H1 (cell line): ENCODE measurements at regions not wholly inside any gene's neighbourhood (a gene's known extent, or its start where the extent isn't known, plus 50 kb on each side); places are given as distances from the start of the nearest gene placed in this dataset.

Experiments used
- CTCF ChIA-PET: fragments of 300-600 bp; sonication (Branson Sonifier 250); formaldehyde crosslinking; loops from one replicate; lab custom pipeline; 2021; ENCODE audit not compliant: partially characterized antibody; lab: Charles Lee
- POLR2A ChIA-PET: fragments of 300-600 bp; sonication (Branson Sonifier 250); formaldehyde crosslinking; loops from one replicate; lab custom pipeline; 2021; ENCODE audit warnings: inconsistent platforms; ENCODE audit not compliant: partially characterized antibody; lab: Charles Lee
- DNase-seq, 2 experiments: peaks; one replicate each; pipeline versions ENCODE4 v3.0.0 to v3.0.0-alpha.2; 2010 to 2022; ENCODE audit warnings: low spot score in 2 of 2, low read depth in 1 of 2, mixed read lengths in 1 of 2
- FAIRE-seq: peaks from 2 replicates; lab custom pipeline; 2011; peaks lifted over from hg19 to GRCh38; lab: Jason Lieb, UNC
- H2AFZ ChIP-seq: 2 replicates; pipeline ENCODE4 v1.8.1; 2012; ENCODE audit warnings: low read length, inconsistent platforms
- H2AK5ac ChIP-seq: 2 replicates; pipeline ENCODE4 v1.6.1; 2013; ENCODE audit warnings: low read depth, low read length
- H2BK120ac ChIP-seq: replicated peaks from 2 replicates; pipeline ENCODE3; 2013; ENCODE audit warnings: low read depth, low read length, inconsistent platforms
- H2BK12ac ChIP-seq: 2 replicates; pipeline ENCODE4 v1.6.1; 2013; ENCODE audit warnings: low read depth, low read length
- H2BK15ac ChIP-seq: 2 replicates; pipeline ENCODE4 v1.6.1; 2013; ENCODE audit warnings: low read length
- H2BK20ac ChIP-seq: 2 replicates; pipeline ENCODE4 v1.6.1; 2013; ENCODE audit warnings: low read length
- H2BK5ac ChIP-seq: 2 replicates; pipeline ENCODE4 v1.6.1; 2013; ENCODE audit warnings: low read depth, low read length
- H3K14ac ChIP-seq: 2 replicates; pipeline ENCODE4 v1.6.1; 2013; ENCODE audit warnings: inconsistent platforms; ENCODE audit not compliant: insufficient read length
- H3K18ac ChIP-seq: 2 replicates; pipeline ENCODE4 v1.6.1; 2013; ENCODE audit warnings: low read length; ENCODE audit errors: extremely low read depth
- H3K23ac ChIP-seq: 2 replicates; pipeline ENCODE4 v1.6.1; 2013; ENCODE audit warnings: inconsistent platforms; ENCODE audit not compliant: insufficient read length
- H3K23me2 ChIP-seq: 2 replicates; pipeline ENCODE4 v1.6.1; 2013; ENCODE audit warnings: low read depth, low read length
- H3K27ac ChIP-seq: 2 replicates; pipeline ENCODE4 v1.6.1; 2011; ENCODE audit warnings: low read depth, low read length, inconsistent platforms
- H3K27me3 ChIP-seq, 4 experiments: replicated peaks in 1 of 4; 1 replicate in 1 of 4; 2 replicates in 3 of 4; pipeline versions ENCODE4 v1.6.1 to v1.8.1; 2011 to 2013; ENCODE audit warnings: low read length in 3 of 4, mild to moderate bottlenecking in 3 of 4, inconsistent platforms in 2 of 4, mixed read lengths in 2 of 4, moderate library complexity in 1 of 4; ENCODE audit not compliant: control insufficient read depth in 3 of 4, insufficient read depth in 3 of 4; ENCODE audit errors: extremely low read depth in 1 of 4
- H3K36me3 ChIP-seq, 4 experiments: 2 replicates each; pipeline versions ENCODE4 v1.6.1 to v1.8.1; 2011 to 2013; ENCODE audit warnings: mild to moderate bottlenecking in 4 of 4, low read length in 3 of 4, moderate library complexity in 2 of 4, control low read depth in 1 of 4, inconsistent platforms in 1 of 4; ENCODE audit not compliant: insufficient read depth in 4 of 4, control insufficient read depth in 2 of 4
- H3K4ac ChIP-seq: replicated peaks from 2 replicates; pipeline ENCODE3; 2013; ENCODE audit warnings: low read length, low read depth, mixed read lengths, inconsistent platforms; ENCODE audit not compliant: insufficient read length
- H3K4me1 ChIP-seq, 4 experiments: replicated peaks in 1 of 4; 1 replicate in 1 of 4; 2 replicates in 3 of 4; pipeline versions ENCODE4 v1.6.1 to v1.8.1; 2011 to 2013; ENCODE audit warnings: low read length in 3 of 4, inconsistent platforms in 2 of 4, mixed read lengths in 1 of 4; ENCODE audit not compliant: insufficient read depth in 4 of 4, control insufficient read depth in 3 of 4
- H3K4me2 ChIP-seq, 2 experiments: 2 replicates each; pipeline versions ENCODE4 v1.6.1 to v1.8.1; 2011 to 2013; ENCODE audit warnings: low read depth in 2 of 2, low read length in 2 of 2, control low read depth in 1 of 2, inconsistent platforms in 1 of 2, mild to moderate bottlenecking in 1 of 2; ENCODE audit not compliant: insufficient read depth in 1 of 2
- H3K4me3 ChIP-seq, 4 experiments: fragments of 200-600, 300-600 bp in 1 of 4; sonication (generic), shearing (Covaris generic), sonication (Bioruptor Twin) in 1 of 4; 2 replicates each; pipeline versions ENCODE4 v1.5.1 to v1.8.1; 2011 to 2016; ENCODE audit warnings: low read length in 4 of 4, low read depth in 3 of 4, control low read depth in 2 of 4, inconsistent platforms in 2 of 4, mild to moderate bottlenecking in 2 of 4, mixed read lengths in 1 of 4, moderate library complexity in 1 of 4; ENCODE audit not compliant: insufficient read depth in 2 of 4; ENCODE audit errors: extremely low read depth in 1 of 4
- H3K56ac ChIP-seq: replicated peaks from 2 replicates; pipeline ENCODE3; 2013; ENCODE audit warnings: low read depth, mild to moderate bottlenecking, mixed read lengths, low read length, inconsistent platforms; ENCODE audit not compliant: insufficient read length
- H3K79me1 ChIP-seq: 2 replicates; pipeline ENCODE4 v1.6.1; 2013; ENCODE audit warnings: low read depth, low read length, control low read depth
- H3K79me2 ChIP-seq, 2 experiments: 2 replicates each; pipeline versions ENCODE4 v1.6.1 to v1.8.1; 2012 to 2013; ENCODE audit warnings: low read length in 2 of 2, mild to moderate bottlenecking in 2 of 2, inconsistent platforms in 1 of 2; ENCODE audit not compliant: insufficient read depth in 2 of 2, control insufficient read depth in 1 of 2
- H3K9ac ChIP-seq, 4 experiments: replicated peaks in 1 of 4; 1 replicate in 1 of 4; 2 replicates in 3 of 4; pipeline versions ENCODE4 v1.6.1 to v1.8.1; 2011 to 2013; ENCODE audit warnings: low read depth in 3 of 4, low read length in 3 of 4, control low read depth in 2 of 4, mild to moderate bottlenecking in 2 of 4, moderate library complexity in 2 of 4, inconsistent platforms in 1 of 4; ENCODE audit errors: extremely low read depth in 1 of 4
- H3K9me3 ChIP-seq, 2 experiments: 2 replicates each; pipeline versions ENCODE4 v1.6.1 to v1.8.1; 2012 to 2013; ENCODE audit warnings: mild to moderate bottlenecking in 2 of 2, moderate library complexity in 2 of 2, control low read depth in 1 of 2, inconsistent platforms in 1 of 2, low read depth in 1 of 2, low read length in 1 of 2, mixed read lengths in 1 of 2; ENCODE audit not compliant: insufficient read depth in 2 of 2
- H4K20me1 ChIP-seq, 2 experiments: replicated peaks in 1 of 2; 2 replicates each; pipeline versions ENCODE3 to v1.8.1; 2011 to 2013; ENCODE audit warnings: inconsistent platforms in 2 of 2, low read length in 2 of 2, mild to moderate bottlenecking in 1 of 2; ENCODE audit not compliant: insufficient read depth in 2 of 2, control insufficient read depth in 1 of 2
- H4K5ac ChIP-seq: 2 replicates; pipeline ENCODE4 v1.6.1; 2013; ENCODE audit warnings: low read length, low read depth, mixed read lengths, inconsistent platforms; ENCODE audit not compliant: insufficient read length
- H4K8ac ChIP-seq: 2 replicates; pipeline ENCODE4 v1.8.0; 2013; ENCODE audit warnings: mild to moderate bottlenecking, moderate library complexity, low read length, inconsistent platforms; ENCODE audit not compliant: insufficient read depth; ENCODE audit errors: extremely low read depth
- H4K91ac ChIP-seq: replicated peaks from 2 replicates; pipeline ENCODE3; 2013; ENCODE audit warnings: low read length, mixed read lengths, inconsistent platforms; ENCODE audit not compliant: insufficient read length
- ASH2L ChIP-seq: fragments of 200-600, 300-600 bp; sonication (generic); IDR thresholded peaks from one replicate; pipeline ENCODE4 v1.7.1; 2017; ENCODE audit warnings: low read length
- CBX8 ChIP-seq: fragments of 300-800, 300-1000 bp; sonication (generic); IDR thresholded peaks from 2 replicates; pipeline ENCODE4 v1.7.1; 2016; ENCODE audit warnings: low read depth, low read length, borderline replicate concordance
- EGR1 ChIP-seq: IDR thresholded peaks from 2 replicates; pipeline ENCODE4 v1.6.1; 2011; ENCODE audit warnings: low read depth, low read length, borderline replicate concordance
- FOSL1 ChIP-seq: IDR thresholded peaks from 2 replicates; pipeline ENCODE4 v1.6.1; 2011; ENCODE audit warnings: mild to moderate bottlenecking, low read depth, low read length, moderate library complexity; ENCODE audit not compliant: insufficient read depth
- HDAC6 ChIP-seq: IDR thresholded peaks from one replicate; pipeline ENCODE4 v1.7.1; 2012; ENCODE audit warnings: low read depth, mild to moderate bottlenecking, inconsistent platforms, low read length, moderate library complexity
- JUN ChIP-seq: IDR thresholded peaks from 2 replicates; pipeline ENCODE4 v1.6.1; 2011; ENCODE audit warnings: low read depth, mild to moderate bottlenecking, improper control_type of control experiment, low read length
- JUND ChIP-seq: IDR thresholded peaks from 2 replicates; pipeline ENCODE4 v1.6.1; 2011; ENCODE audit warnings: mild to moderate bottlenecking, improper control_type of control experiment, low read length
- KDM5A ChIP-seq: fragments of 200-600 bp; IDR thresholded peaks from 2 replicates; pipeline ENCODE4 v1.7.1; 2012; ENCODE audit warnings: mild to moderate bottlenecking, low read length, inconsistent platforms, mixed read lengths
- NANOG ChIP-seq: IDR thresholded peaks from 2 replicates; pipeline ENCODE4 v1.6.1; 2011; ENCODE audit warnings: low read length, low read depth, mild to moderate bottlenecking, inconsistent platforms; ENCODE audit not compliant: insufficient read depth, poor library complexity, severe bottlenecking
- POU5F1 ChIP-seq: IDR thresholded peaks from 2 replicates; pipeline ENCODE4 v1.6.1; 2011; ENCODE audit warnings: low read depth, mild to moderate bottlenecking, low read length, moderate library complexity
- RBBP5 ChIP-seq: IDR thresholded peaks from 2 replicates; pipeline ENCODE4 v1.7.1; 2012; ENCODE audit warnings: low read depth, mild to moderate bottlenecking, inconsistent platforms, low read length, moderate library complexity, borderline replicate concordance
- SP1 ChIP-seq: IDR thresholded peaks from 2 replicates; pipeline ENCODE4 v1.6.1; 2011; ENCODE audit warnings: low read depth, low read length
- TAF7 ChIP-seq: optimal IDR thresholded peaks from 2 replicates; pipeline ENCODE3; 2011; ENCODE audit warnings: low read depth, mild to moderate bottlenecking, inconsistent platforms, low read length, moderate library complexity, borderline replicate concordance
- TEAD4 ChIP-seq: IDR thresholded peaks from 2 replicates; pipeline ENCODE4 v1.6.1; 2012; ENCODE audit warnings: low read depth, low read length, inconsistent platforms, mixed read lengths
- YY1 ChIP-seq: IDR thresholded peaks from 2 replicates; pipeline ENCODE4 v1.6.1; 2011; ENCODE audit warnings: low read depth, mild to moderate bottlenecking, low read length
- ZNF274 ChIP-seq: IDR thresholded peaks from 2 replicates; pipeline ENCODE4 v1.7.0; 2012; ENCODE audit warnings: low read length, borderline replicate concordance; ENCODE audit errors: extremely low read depth
- WGBS, 2 experiments: shearing (Covaris generic) in 1 of 2; methylation state at CpG; one replicate each; pipeline versions ENCODE4 v1.1.6 to v1.1.7; 2013 to 2015; ENCODE audit warnings: low lambda C conversion rate in 2 of 2, mixed read lengths in 2 of 2, inconsistent platforms in 1 of 2, low coverage in 1 of 2, missing lambda C conversion rate in 1 of 2; ENCODE audit not compliant: insufficient replicate concordance in 2 of 2, insufficient coverage in 1 of 2, insufficient read length in 1 of 2; ENCODE audit errors: extremely low coverage in 1 of 2, missing lambda C conversion rate in 1 of 2; 5-methylcytosine and 5-hydroxymethylcytosine counted together

DNA sequence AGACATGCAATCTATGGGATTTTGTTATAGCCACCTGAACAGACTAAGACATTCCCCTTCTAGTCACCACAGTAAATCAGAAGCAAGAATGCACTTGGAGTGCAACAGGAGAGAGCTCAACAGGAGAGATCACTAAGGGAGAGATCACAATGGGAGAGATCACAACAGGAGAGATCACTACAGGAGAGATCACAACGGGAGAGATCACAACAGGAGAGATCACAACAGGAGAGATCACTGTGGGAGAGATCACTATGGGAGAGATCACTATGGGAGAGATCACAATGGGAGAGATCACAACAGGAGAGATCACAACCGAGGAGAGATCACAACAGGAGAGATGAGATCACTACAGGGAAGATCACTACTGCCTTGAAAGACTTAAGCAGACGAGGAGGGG, 238.5 kb upstream of the PITRM1 start:
- H3K18ac ChIP-seq, result no peak overlapping the region
- no peak overlapping the region for H2BK15ac ChIP-seq
- H2BK12ac ChIP-seq, result no peak overlapping the region
- no peaks in the 10 kb centered on the region for H4K20me1 ChIP-seq
- no peaks in the 10 kb centered on the region for H3K9me3 ChIP-seq
- H3K23me2 ChIP-seq, result no peaks in the 10 kb centered on the region
- no peak overlapping the region for H3K56ac ChIP-seq
- no peak overlapping the region for H4K91ac ChIP-seq
- H2BK20ac ChIP-seq, result no peak overlapping the region
- 53% methylated on average over 3 of the region's 3 CpGs; no CpG with 5 or more reads in 1 of the 2 experiments for WGBS, 2 experiments
- peak; percentile 98 for FAIRE-seq
- no peaks in the 10 kb centered on the region for H3K27me3 ChIP-seq
- H3K79me1 ChIP-seq, result no peaks in the 10 kb centered on the region
- no peak overlapping the region for H2AK5ac ChIP-seq
- no peak overlapping the region for H3K14ac ChIP-seq
- H3K4me2 ChIP-seq, result no peak overlapping the region
- POLR2A ChIA-PET, result no interaction called here
- CTCF ChIA-PET, result no interaction called here
- H3K23ac ChIP-seq, result no peak overlapping the region
- no peak overlapping the region for H2BK5ac ChIP-seq
- H4K8ac ChIP-seq, result no peak overlapping the region
- no peak overlapping the region for H3K27ac ChIP-seq
- H3K4ac ChIP-seq, result no peak overlapping the region
- no peak overlapping the region for H2AFZ ChIP-seq
- no peak overlapping the region for H2BK120ac ChIP-seq
- no peak for DNase-seq
- no peak overlapping the region for H4K5ac ChIP-seq
- H3K36me3 ChIP-seq, result no peaks in the 10 kb centered on the region
- no peak overlapping the region for H3K4me3 ChIP-seq
- H3K4me1 ChIP-seq, result no peaks in the 10 kb centered on the region
- H3K9ac ChIP-seq, result no peak overlapping the region
- no peaks in the 10 kb centered on the region for H3K79me2 ChIP-seq
- no peak for TF ChIP-seq EGR1
- no peak for TF ChIP-seq CBX8
- TF ChIP-seq NANOG, result no peak
- TF ChIP-seq JUND, result no peak
- no peak for TF ChIP-seq JUN
- no peak for TF ChIP-seq TEAD4
- no peak for TF ChIP-seq ASH2L
- TF ChIP-seq POU5F1, result no peak
- TF ChIP-seq KDM5A, result no peak
- no peak for TF ChIP-seq FOSL1
- TF ChIP-seq TAF7, result no peak
- TF ChIP-seq HDAC6, result no peak
- no peak for TF ChIP-seq YY1
- no peak for TF ChIP-seq RBBP5
- no peak for TF ChIP-seq ZNF274
- no peak for TF ChIP-seq SP1
